GM12878 (cell line): ENCODE measurements at regions not wholly inside any gene's neighbourhood (a gene's known extent, or its start where the extent isn't known, plus 50 kb on each side); places are given as distances from the start of the nearest gene placed in this dataset.
A peak's percentile ranks its signal among the peaks of the same experiment; 100 is the strongest.

Experiments
- ATAC-seq: fragments of 200-7000 bp; cut with Tn5 transposase; 3 replicates; pipeline ENCODE4 v1.9.1; 2020; ENCODE audit warnings: mild to moderate bottlenecking, moderate library complexity
- BruUV-seq: library from RNA; stranded (reverse); fragments of 400-500 nt; replicated peaks from 2 replicates; lab custom pipeline; 2021; lab: Mats Ljungman, UMichigan
- CTCF ChIA-PET: fragments of 300-600 bp; sonication (Branson Sonifier 250); formaldehyde crosslinking; extraction: SDS; loops from one replicate; lab custom pipeline; 2021; ENCODE audit warnings: inconsistent platforms; lab: Yijun Ruan, JAX
- POLR2A ChIA-PET: fragments of 350-600 bp; formaldehyde crosslinking; extraction: SDS; loops from one replicate; lab custom pipeline; 2021; ENCODE audit warnings: inconsistent platforms; lab: Charles Lee
- RAD21 ChIA-PET: fragments of 300-600 bp; sonication (Branson Sonifier 250); formaldehyde crosslinking; loops from one replicate; lab custom pipeline; 2023; ENCODE audit warnings: antibody characterized with exemption; ENCODE audit not compliant: unreplicated experiment; lab: Charles Lee
- SMC1A ChIA-PET: fragments of 300-600 bp; sonication (Branson Sonifier 250); formaldehyde crosslinking; loops from one replicate; lab custom pipeline; 2023; ENCODE audit not compliant: unreplicated experiment, uncharacterized antibody; lab: Charles Lee
- DNase-seq: peaks from one replicate; pipeline ENCODE4 v3.0.0-alpha.2; 2011; ENCODE audit warnings: low read depth, low spot score
- FAIRE-seq: peaks from 3 replicates; lab custom pipeline; 2011; peaks lifted over from hg19 to GRCh38; lab: Jason Lieb, UNC
- H2AFZ ChIP-seq: 2 replicates; pipeline ENCODE4 v1.6.0; 2011; ENCODE audit warnings: low read depth, low read length, control low read depth; ENCODE audit not compliant: control insufficient read depth
- H3K27ac ChIP-seq: 2 replicates; pipeline ENCODE4 v1.5.1; 2011; ENCODE audit warnings: control low read depth; ENCODE audit not compliant: control insufficient read depth, insufficient read depth
- H3K27me3 ChIP-seq, 2 experiments: replicated peaks in 1 of 2; 2 replicates each; pipeline versions ENCODE4 v1.6.0 to v1.6.1; 2011; ENCODE audit warnings: low read length in 1 of 2; ENCODE audit not compliant: control insufficient read depth in 2 of 2, insufficient read depth in 2 of 2
- H3K36me3 ChIP-seq, 2 experiments: 2 replicates each; pipeline ENCODE4 v1.5.1; 2011; ENCODE audit warnings: low read length in 1 of 2; ENCODE audit not compliant: control insufficient read depth in 2 of 2, insufficient read depth in 2 of 2
- H3K4me1 ChIP-seq: 2 replicates; pipeline ENCODE4 v1.6.1; 2011; ENCODE audit warnings: mild to moderate bottlenecking, low read length, moderate library complexity, mixed read lengths; ENCODE audit not compliant: control insufficient read depth, insufficient read depth
- H3K4me2 ChIP-seq: 2 replicates; pipeline ENCODE4 v1.6.0; 2011; ENCODE audit warnings: control low read depth; ENCODE audit not compliant: control insufficient read depth, insufficient read depth
- H3K4me3 ChIP-seq: fragments of 200-600 bp; sonication (generic); 2 replicates; pipeline ENCODE4 v1.5.1; 2016
- H3K79me2 ChIP-seq: 2 replicates; pipeline ENCODE4 v1.6.0; 2011; ENCODE audit warnings: low read length; ENCODE audit not compliant: control insufficient read depth, insufficient read depth
- H3K9ac ChIP-seq: 2 replicates; pipeline ENCODE4 v1.8.0; 2011; ENCODE audit warnings: low read length, control low read depth, mixed read lengths; ENCODE audit not compliant: control insufficient read depth, insufficient read depth
- H3K9me3 ChIP-seq: replicated peaks from 3 replicates; pipeline ENCODE4 v1.5.1; 2011; ENCODE audit warnings: mild to moderate bottlenecking, low read length; ENCODE audit not compliant: control insufficient read depth, insufficient read depth
- H4K20me1 ChIP-seq: 2 replicates; pipeline ENCODE4 v1.6.0; 2011; ENCODE audit not compliant: control insufficient read depth, insufficient read depth
- CEBPB ChIP-seq, 2 experiments: fragments of 150-350 bp in 1 of 2; IDR thresholded peaks; 2 replicates each; pipeline ENCODE4 v1.6.1; 2012 to 2014; ENCODE audit warnings: low read depth in 2 of 2, low read length in 2 of 2, borderline replicate concordance in 1 of 2, inconsistent platforms in 1 of 2
- CHD2 ChIP-seq: IDR thresholded peaks from 2 replicates; pipeline ENCODE4 v1.6.1; 2011; ENCODE audit warnings: low read depth, low read length, improper control_type of control experiment, borderline replicate concordance
- DPF2 ChIP-seq: fragments of 450-650 bp; IDR thresholded peaks from 2 replicates; pipeline ENCODE4 v1.6.1; 2017; ENCODE audit warnings: mild to moderate bottlenecking
- HDAC2 ChIP-seq: fragments of 200-600 bp; sonication (generic); IDR thresholded peaks from 2 replicates; pipeline ENCODE4 v1.6.1; 2017
- NR2F1 ChIP-seq: fragments of 450-650 bp; conservative IDR thresholded peaks from 2 replicates; pipeline ENCODE4 v1.6.1; 2017; ENCODE audit warnings: mild to moderate bottlenecking
- POLR2AphosphoS2 ChIP-seq: IDR thresholded peaks from 2 replicates; pipeline ENCODE4 v1.6.1; 2011; ENCODE audit warnings: low read depth, mild to moderate bottlenecking, low read length, improper control_type of control experiment, moderate library complexity
- POLR2AphosphoS5 ChIP-seq: IDR thresholded peaks from 2 replicates; pipeline ENCODE4 v1.6.1; 2011; ENCODE audit warnings: mild to moderate bottlenecking, low read length, inconsistent platforms
- RAD51 ChIP-seq: fragments of 450-650 bp; IDR thresholded peaks from 2 replicates; pipeline ENCODE4 v1.6.1; 2016; ENCODE audit warnings: moderate library complexity, mild to moderate bottlenecking, inconsistent platforms
- WGBS: methylation state at CpG from one replicate; pipeline ENCODE4 v1.1.6; 2016; ENCODE audit warnings: low lambda C conversion rate; ENCODE audit not compliant: insufficient replicate concordance, insufficient coverage; ENCODE audit errors: missing lambda C conversion rate; 5-methylcytosine and 5-hydroxymethylcytosine counted together
- in situ Hi-C: fragments of 300-500 bp; cut with MboI; formaldehyde crosslinking; loops from 9 replicates; pipeline ENCODE4 v1.14.3; 2018; ENCODE audit warnings: mixed read lengths
- intact Hi-C: fragments of 100-400 bp; cut with micrococcal nuclease; formaldehyde crosslinking; loops from one replicate; pipeline ENCODE4 v1.14.2; 2022; ENCODE audit not compliant: unreplicated experiment
- TF ChIP-seq, protein P1 (sequence below): IDR thresholded peaks from 2 replicates; pipeline ENCODE4 v1.6.1; 2011; ENCODE audit warnings: low read depth, mild to moderate bottlenecking, low read length, moderate library complexity, borderline replicate concordance; ENCODE audit errors: extremely low read depth
- TF ChIP-seq, protein P2 (sequence below): fragments of 450-650 bp; IDR thresholded peaks from 2 replicates; pipeline ENCODE4 v1.6.1; 2017; ENCODE audit warnings: antibody characterized with exemption, mild to moderate bottlenecking, moderate library complexity
- TF ChIP-seq, protein P3 (sequence below): IDR thresholded peaks from 2 replicates; pipeline ENCODE4 v1.6.1; 2012; ENCODE audit warnings: low read depth, low read length, improper control_type of control experiment
- TF ChIP-seq, protein P4 (sequence below): fragments of 450-650 bp; IDR thresholded peaks from 2 replicates; pipeline ENCODE4 v1.6.1; 2018; ENCODE audit warnings: mild to moderate bottlenecking, low read depth, moderate library complexity; ENCODE audit not compliant: partially characterized antibody

DNA sequence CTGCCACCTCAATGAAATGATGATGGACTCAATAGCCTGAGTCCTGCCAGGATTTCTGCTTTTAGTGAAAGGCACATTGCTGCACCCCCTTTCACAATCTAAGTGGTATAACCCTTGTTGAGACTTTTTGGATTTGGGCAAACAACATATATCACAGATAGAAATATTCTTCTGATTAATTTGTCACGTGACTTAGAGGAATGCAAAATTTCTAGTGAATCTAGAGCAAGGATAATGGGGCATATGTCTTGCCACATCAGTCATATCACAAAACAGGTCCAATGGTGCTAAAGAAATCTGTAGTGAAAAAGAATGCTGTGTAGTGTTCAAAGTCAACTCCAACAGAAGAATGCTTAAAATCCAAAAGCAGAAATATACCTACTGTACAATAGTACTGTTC, 1386.3 kb downstream of the LRFN5 start:
- Histone ChIP-seq H3K36me3 (no peaks in the 10 kb centered on the region), H3K27me3 (no peaks in the 10 kb centered on the region), H4K20me1 (no peaks in the 10 kb centered on the region), H2AFZ (no peak overlapping the region), H3K9ac (no peak overlapping the region), H3K79me2 (no peaks in the 10 kb centered on the region), H3K9me3 (no peaks in the 10 kb centered on the region; the same call in 2 of the 3 replicates), H3K4me1 (no peaks in the 10 kb centered on the region), H3K4me2 (no peak overlapping the region), H3K27ac (no peak overlapping the region), H3K4me3 (no peak overlapping the region)
- WGBS, result 7% methylated on average over 1 of the region's 1 CpG
- in situ Hi-C loops, result no loop called here
- CTCF ChIA-PET, result no interaction called here
- SMC1A ChIA-PET, result no interaction called here
- POLR2A ChIA-PET, result no interaction called here
- no peak for FAIRE-seq
- intact Hi-C loops, result no loop called here
- TF ChIP-seq RAD51, result peak; percentile 32; the same call in 1 of the 2 replicates
- no peak for TF ChIP-seq POLR2AphosphoS5
- TF ChIP-seq, protein P1, sequence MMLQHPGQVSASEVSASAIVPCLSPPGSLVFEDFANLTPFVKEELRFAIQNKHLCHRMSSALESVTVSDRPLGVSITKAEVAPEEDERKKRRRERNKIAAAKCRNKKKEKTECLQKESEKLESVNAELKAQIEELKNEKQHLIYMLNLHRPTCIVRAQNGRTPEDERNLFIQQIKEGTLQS, result no peak
- no peak for TF ChIP-seq CHD2
- RAD21 ChIA-PET, result no interaction called here
- no TSS peak for BruUV-seq
- no peak for DNase-seq
- ATAC-seq, result no peak

DNA sequence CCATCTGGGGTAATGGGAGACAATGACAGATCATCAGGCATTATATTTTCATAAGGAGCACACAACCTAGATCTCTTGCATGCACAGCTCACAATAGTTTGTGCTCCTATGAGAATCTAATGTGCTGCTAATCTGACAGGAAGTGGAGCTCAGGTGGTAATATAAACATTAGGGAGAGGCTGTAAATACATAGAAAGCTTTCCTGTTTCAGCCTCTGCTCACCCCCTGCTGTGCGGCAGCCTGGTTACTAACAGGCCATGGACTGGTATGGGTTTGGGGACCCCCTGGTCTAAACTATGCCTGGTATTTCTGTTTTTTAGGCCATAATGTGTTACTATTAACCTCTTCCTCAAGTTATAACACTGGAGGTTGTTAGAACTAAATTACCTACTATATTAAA, 1373.7 kb downstream of the LRFN5 start:
- CTCF ChIA-PET, result no interaction called here
- H3K4me2 ChIP-seq, result no peak overlapping the region
- H3K36me3 ChIP-seq, result no peaks in the 10 kb centered on the region
- BruUV-seq, result no TSS peak
- H2AFZ ChIP-seq, result no peak overlapping the region
- RAD21 ChIA-PET, result no interaction called here
- intact Hi-C loops, result no loop called here
- POLR2A ChIA-PET, result no interaction called here
- FAIRE-seq (no peak), ATAC-seq (no peak), DNase-seq (no peak)
- in situ Hi-C loops, result no loop called here
- H3K79me2 ChIP-seq, result no peaks in the 10 kb centered on the region
- H4K20me1 ChIP-seq, result no peaks in the 10 kb centered on the region
- SMC1A ChIA-PET, result no interaction called here
- 63% methylated on average over 1 of the region's 1 CpG for WGBS
- no peaks in the 10 kb centered on the region for H3K9me3 ChIP-seq
- H3K27ac ChIP-seq, result no peak overlapping the region
- no peaks in the 10 kb centered on the region for H3K27me3 ChIP-seq
- no peaks in the 10 kb centered on the region for H3K4me1 ChIP-seq
- H3K4me3 ChIP-seq, result no peak overlapping the region
- H3K9ac ChIP-seq, result no peak overlapping the region
- TF ChIP-seq, protein P2, sequence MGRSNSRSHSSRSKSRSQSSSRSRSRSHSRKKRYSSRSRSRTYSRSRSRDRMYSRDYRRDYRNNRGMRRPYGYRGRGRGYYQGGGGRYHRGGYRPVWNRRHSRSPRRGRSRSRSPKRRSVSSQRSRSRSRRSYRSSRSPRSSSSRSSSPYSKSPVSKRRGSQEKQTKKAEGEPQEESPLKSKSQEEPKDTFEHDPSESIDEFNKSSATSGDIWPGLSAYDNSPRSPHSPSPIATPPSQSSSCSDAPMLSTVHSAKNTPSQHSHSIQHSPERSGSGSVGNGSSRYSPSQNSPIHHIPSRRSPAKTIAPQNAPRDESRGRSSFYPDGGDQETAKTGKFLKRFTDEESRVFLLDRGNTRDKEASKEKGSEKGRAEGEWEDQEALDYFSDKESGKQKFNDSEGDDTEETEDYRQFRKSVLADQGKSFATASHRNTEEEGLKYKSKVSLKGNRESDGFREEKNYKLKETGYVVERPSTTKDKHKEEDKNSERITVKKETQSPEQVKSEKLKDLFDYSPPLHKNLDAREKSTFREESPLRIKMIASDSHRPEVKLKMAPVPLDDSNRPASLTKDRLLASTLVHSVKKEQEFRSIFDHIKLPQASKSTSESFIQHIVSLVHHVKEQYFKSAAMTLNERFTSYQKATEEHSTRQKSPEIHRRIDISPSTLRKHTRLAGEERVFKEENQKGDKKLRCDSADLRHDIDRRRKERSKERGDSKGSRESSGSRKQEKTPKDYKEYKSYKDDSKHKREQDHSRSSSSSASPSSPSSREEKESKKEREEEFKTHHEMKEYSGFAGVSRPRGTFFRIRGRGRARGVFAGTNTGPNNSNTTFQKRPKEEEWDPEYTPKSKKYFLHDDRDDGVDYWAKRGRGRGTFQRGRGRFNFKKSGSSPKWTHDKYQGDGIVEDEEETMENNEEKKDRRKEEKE, result no peak
- TF ChIP-seq, protein P3, sequence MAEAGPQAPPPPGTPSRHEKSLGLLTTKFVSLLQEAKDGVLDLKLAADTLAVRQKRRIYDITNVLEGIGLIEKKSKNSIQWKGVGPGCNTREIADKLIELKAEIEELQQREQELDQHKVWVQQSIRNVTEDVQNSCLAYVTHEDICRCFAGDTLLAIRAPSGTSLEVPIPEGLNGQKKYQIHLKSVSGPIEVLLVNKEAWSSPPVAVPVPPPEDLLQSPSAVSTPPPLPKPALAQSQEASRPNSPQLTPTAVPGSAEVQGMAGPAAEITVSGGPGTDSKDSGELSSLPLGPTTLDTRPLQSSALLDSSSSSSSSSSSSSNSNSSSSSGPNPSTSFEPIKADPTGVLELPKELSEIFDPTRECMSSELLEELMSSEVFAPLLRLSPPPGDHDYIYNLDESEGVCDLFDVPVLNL, result no peak
- TF ChIP-seq DPF2, result no peak
- TF ChIP-seq HDAC2, result no peak
- TF ChIP-seq, protein P4, sequence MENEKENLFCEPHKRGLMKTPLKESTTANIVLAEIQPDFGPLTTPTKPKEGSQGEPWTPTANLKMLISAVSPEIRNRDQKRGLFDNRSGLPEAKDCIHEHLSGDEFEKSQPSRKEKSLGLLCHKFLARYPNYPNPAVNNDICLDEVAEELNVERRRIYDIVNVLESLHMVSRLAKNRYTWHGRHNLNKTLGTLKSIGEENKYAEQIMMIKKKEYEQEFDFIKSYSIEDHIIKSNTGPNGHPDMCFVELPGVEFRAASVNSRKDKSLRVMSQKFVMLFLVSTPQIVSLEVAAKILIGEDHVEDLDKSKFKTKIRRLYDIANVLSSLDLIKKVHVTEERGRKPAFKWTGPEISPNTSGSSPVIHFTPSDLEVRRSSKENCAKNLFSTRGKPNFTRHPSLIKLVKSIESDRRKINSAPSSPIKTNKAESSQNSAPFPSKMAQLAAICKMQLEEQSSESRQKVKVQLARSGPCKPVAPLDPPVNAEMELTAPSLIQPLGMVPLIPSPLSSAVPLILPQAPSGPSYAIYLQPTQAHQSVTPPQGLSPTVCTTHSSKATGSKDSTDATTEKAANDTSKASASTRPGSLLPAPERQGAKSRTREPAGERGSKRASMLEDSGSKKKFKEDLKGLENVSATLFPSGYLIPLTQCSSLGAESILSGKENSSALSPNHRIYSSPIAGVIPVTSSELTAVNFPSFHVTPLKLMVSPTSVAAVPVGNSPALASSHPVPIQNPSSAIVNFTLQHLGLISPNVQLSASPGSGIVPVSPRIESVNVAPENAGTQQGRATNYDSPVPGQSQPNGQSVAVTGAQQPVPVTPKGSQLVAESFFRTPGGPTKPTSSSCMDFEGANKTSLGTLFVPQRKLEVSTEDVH, result no peak
- no peak for TF ChIP-seq POLR2AphosphoS2
- TF ChIP-seq NR2F1, result no peak
- TF ChIP-seq CEBPB (IDR thresholded peaks at IDR 0.05; ENCODE audit: borderline replicate concordance in 1 of 2, low read depth in 2 of 2, low read length in 2 of 2), result no peak
